ENCODE measurements at regions not wholly inside any gene's neighbourhood (a gene's known extent, or its start where the extent isn't known, plus 50 kb on each side); places are given as distances from the start of the nearest gene placed in this dataset.

- DNase-seq, result no peak
Observed at GRCh38 chr13:53207556-53207955, 178.9 kb downstream of the OLFM4 start.

GRCh38 chr13:53214433-53214832, 185.8 kb downstream of the OLFM4 start:
- DNase-seq, result no peak

GRCh38 chr13:53215563-53215962, 186.9 kb downstream of the OLFM4 start:
- no peak for DNase-seq

GRCh38 chr13:53216773-53217172, 188.2 kb downstream of the OLFM4 start:
- DNase-seq, result no peak

- DNase-seq, result no peak
Observed at GRCh38 chr13:53217194-53217593, 188.6 kb downstream of the OLFM4 start.

GRCh38 chr13:53220038-53220437, 191.4 kb downstream of the OLFM4 start:
- DNase-seq, result no peak

GRCh38 chr13:53237696-53238095, 209.1 kb downstream of the OLFM4 start:
- no peak for DNase-seq

GRCh38 chr13:53238261-53238660, 209.6 kb downstream of the OLFM4 start:
- no peak for DNase-seq

- no peak for DNase-seq
Observed at GRCh38 chr13:53240401-53241025, 211.9 kb downstream of the OLFM4 start.

- no peak for DNase-seq
Observed at GRCh38 chr13:53241891-53242348, 213.3 kb downstream of the OLFM4 start.

GRCh38 chr13:53249236-53249635, 220.6 kb downstream of the OLFM4 start:
- DNase-seq, result no peak

GRCh38 chr13:53250272-53250875, 221.8 kb downstream of the OLFM4 start:
- peak in 1 of 2 donors; percentile 6 for DNase-seq

GRCh38 chr13:53250977-53251376, 222.4 kb downstream of the OLFM4 start:
- DNase-seq, result no peak

- no peak for DNase-seq
Observed at GRCh38 chr13:53254500-53254899, 225.9 kb downstream of the OLFM4 start.

- DNase-seq, result no peak
Observed at GRCh38 chr13:53255795-53256194, 227.2 kb downstream of the OLFM4 start.

GRCh38 chr13:53260594-53260993, 232.0 kb downstream of the OLFM4 start:
- DNase-seq, result no peak

- DNase-seq, result no peak
Observed at GRCh38 chr13:53264751-53265385, 236.3 kb downstream of the OLFM4 start.

GRCh38 chr13:53266757-53267156, 238.1 kb downstream of the OLFM4 start:
- no peak for DNase-seq

GRCh38 chr13:53269634-53270033, 241.0 kb downstream of the OLFM4 start:
- no peak for DNase-seq

- DNase-seq, result no peak
Observed at GRCh38 chr13:53272873-53273272, 244.3 kb downstream of the OLFM4 start.

- no peak for DNase-seq
Observed at GRCh38 chr13:53276265-53276664, 247.7 kb downstream of the OLFM4 start.

GRCh38 chr13:53281677-53282076, 253.1 kb downstream of the OLFM4 start:
- DNase-seq, result no peak

GRCh38 chr13:53285896-53286430, 257.4 kb downstream of the OLFM4 start:
- DNase-seq, result no peak

- DNase-seq, result no peak
Observed at GRCh38 chr13:53298396-53298795, 269.8 kb downstream of the OLFM4 start.

Data from activated CD4-positive, alpha-beta T cell treated with anti-CD3 and anti-CD28 coated beads for 4 hours (primary cell).